Skin of body (tissue), 1 donor: ENCODE measurements at regions not wholly inside any gene's neighbourhood (a gene's known extent, or its start where the extent isn't known, plus 50 kb on each side); places are given as distances from the start of the nearest gene placed in this dataset.
"Not testable (repeated sequence)": the region's sequence is repeated elsewhere in the genome, so short reads cannot be mapped to it uniquely, and the experiment has no call there.

Experiments
- DNase-seq: peaks from one replicate; lab custom pipeline; 2025; lab: John Stamatoyannopoulos, UW

GRCh38 chr4:14902342-14902741 lies 99.9 kb upstream of the CPEB2 start:
- no peak for DNase-seq

GRCh38 chr4:14903321-14903720 lies 99.0 kb upstream of the CPEB2 start:
- DNase-seq = no peak

- no peak for DNase-seq
Measured at GRCh38 chr4:14906805-14907204, 95.5 kb upstream of the CPEB2 start.

- no peak for DNase-seq
Measured at GRCh38 chr4:14908635-14909034, 93.6 kb upstream of the CPEB2 start.

- DNase-seq = no peak
Measured at GRCh38 chr4:14910411-14910810, 91.9 kb upstream of the CPEB2 start.

- no peak for DNase-seq
Measured at GRCh38 chr4:14912426-14912825, 89.9 kb upstream of the CPEB2 start.

- no peak for DNase-seq
Measured at GRCh38 chr4:14915018-14915417, 87.3 kb upstream of the CPEB2 start.

GRCh38 chr4:14916554-14917297 lies 85.6 kb upstream of the CPEB2 start:
- no peak for DNase-seq

- no peak for DNase-seq
Measured at GRCh38 chr4:14917298-14917633, 85.0 kb upstream of the CPEB2 start.

- DNase-seq = no peak
Measured at GRCh38 chr4:14918336-14918735, 83.9 kb upstream of the CPEB2 start.

GRCh38 chr4:14919785-14920184 lies 82.5 kb upstream of the CPEB2 start:
- DNase-seq = no peak

- DNase-seq = no peak
Measured at GRCh38 chr4:14920237-14920636, 82.0 kb upstream of the CPEB2 start.

- DNase-seq = no peak
Measured at GRCh38 chr4:14920759-14921320, 81.4 kb upstream of the CPEB2 start.

- not testable (repeated sequence) for DNase-seq
Measured at GRCh38 chr4:14921781-14922180, 80.5 kb upstream of the CPEB2 start.

GRCh38 chr4:14924076-14924811 lies 78.0 kb upstream of the CPEB2 start:
- no peak for DNase-seq

- no peak for DNase-seq
Measured at GRCh38 chr4:14924812-14925344, 77.4 kb upstream of the CPEB2 start.

- no peak for DNase-seq
Measured at GRCh38 chr4:14925471-14925870, 76.8 kb upstream of the CPEB2 start.

GRCh38 chr4:14926368-14926767 lies 75.9 kb upstream of the CPEB2 start:
- DNase-seq = no peak

GRCh38 chr4:14928035-14928434 lies 74.2 kb upstream of the CPEB2 start:
- DNase-seq = no peak

- DNase-seq = no peak
Measured at GRCh38 chr4:14929669-14930068, 72.6 kb upstream of the CPEB2 start.

- DNase-seq = no peak
Measured at GRCh38 chr4:14934704-14935390, 67.4 kb upstream of the CPEB2 start.

GRCh38 chr4:14943749-14944148 lies 58.5 kb upstream of the CPEB2 start:
- DNase-seq = no peak
